Colonic mucosa (tissue), 4 donors: ENCODE measurements at regions not wholly inside any gene's neighbourhood (a gene's known extent, or its start where the extent isn't known, plus 50 kb on each side); places are given as distances from the start of the nearest gene placed in this dataset.

Experiments used
- DNase-seq: peaks from one replicate; pipeline ENCODE4 v3.0.0-alpha.2; 2020
- H3K27ac ChIP-seq: fragments of 200-600 bp; one replicate; pipeline ENCODE4 v1.8.0; 2021
- H3K27me3 ChIP-seq: fragments of 200-600 bp; one replicate; pipeline ENCODE4 v1.8.0; 2021
- H3K36me3 ChIP-seq: fragments of 200-600 bp; one replicate; pipeline ENCODE4 v1.8.0; 2021
- H3K4me1 ChIP-seq: fragments of 200-600 bp; one replicate; pipeline ENCODE4 v1.8.0; 2021; ENCODE audit warnings: mild to moderate bottlenecking
- H3K4me3 ChIP-seq: fragments of 200-600 bp; one replicate; pipeline ENCODE4 v1.8.0; 2021
- H3K9ac ChIP-seq, 2 donors: one replicate each; pipeline ENCODE4 v1.7.0; 2013; ENCODE audit warnings: control low read depth in 2 of 2, low read depth in 2 of 2, low read length in 2 of 2
- H3K9me3 ChIP-seq: fragments of 200-600 bp; one replicate; pipeline ENCODE4 v1.8.0; 2021
- intact Hi-C: fragments of 100-400 bp; cut with DNase I; formaldehyde crosslinking; loops from one replicate; pipeline ENCODE4 v1.14.1; 2022
- TF ChIP-seq, protein P1 (sequence below): fragments of 200-600 bp; IDR thresholded peaks from one replicate; pipeline ENCODE4 v1.8.0; 2022; ENCODE audit warnings: antibody characterized with exemption, mild to moderate bottlenecking
- donor health status: healthy.
- donor health status: DM: no; HTN: no; CAD: no.
- donor health status: DM: no; HTN: no; CAD: no.

DNA sequence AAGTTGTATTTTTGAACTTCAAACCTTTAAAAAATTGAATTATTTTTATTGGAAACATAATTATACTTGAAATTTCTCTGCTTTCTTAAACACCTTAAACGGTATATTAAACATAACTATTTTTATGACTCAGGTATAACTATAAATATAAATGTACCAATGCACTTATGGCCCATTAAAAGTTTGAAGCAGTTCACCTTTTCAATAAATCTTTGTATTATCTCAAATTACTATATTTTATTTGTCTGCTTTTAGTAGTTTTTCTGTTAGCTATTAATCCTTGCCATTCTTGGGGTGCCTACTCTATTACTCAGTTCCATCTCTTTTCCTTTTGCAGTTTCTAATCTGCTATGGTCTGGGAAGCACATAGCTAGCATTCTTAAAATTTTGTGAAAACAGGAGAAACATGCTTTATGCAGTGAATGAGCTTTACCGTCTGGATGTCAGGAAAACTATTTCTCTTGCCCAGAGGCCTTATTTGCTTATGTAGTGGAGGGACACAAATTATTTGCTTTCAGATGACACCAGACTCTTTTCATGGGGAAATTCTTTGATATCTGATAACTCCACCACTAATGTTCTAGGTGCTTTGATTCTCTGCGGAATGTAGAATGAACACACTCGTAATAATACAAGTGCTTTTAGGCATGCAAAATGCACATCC, 378.9 kb upstream of the CITED2 start:
- H3K4me1 ChIP-seq = no peaks in the 10 kb centered on the region
- no peak for DNase-seq
- TF ChIP-seq, protein P1, sequence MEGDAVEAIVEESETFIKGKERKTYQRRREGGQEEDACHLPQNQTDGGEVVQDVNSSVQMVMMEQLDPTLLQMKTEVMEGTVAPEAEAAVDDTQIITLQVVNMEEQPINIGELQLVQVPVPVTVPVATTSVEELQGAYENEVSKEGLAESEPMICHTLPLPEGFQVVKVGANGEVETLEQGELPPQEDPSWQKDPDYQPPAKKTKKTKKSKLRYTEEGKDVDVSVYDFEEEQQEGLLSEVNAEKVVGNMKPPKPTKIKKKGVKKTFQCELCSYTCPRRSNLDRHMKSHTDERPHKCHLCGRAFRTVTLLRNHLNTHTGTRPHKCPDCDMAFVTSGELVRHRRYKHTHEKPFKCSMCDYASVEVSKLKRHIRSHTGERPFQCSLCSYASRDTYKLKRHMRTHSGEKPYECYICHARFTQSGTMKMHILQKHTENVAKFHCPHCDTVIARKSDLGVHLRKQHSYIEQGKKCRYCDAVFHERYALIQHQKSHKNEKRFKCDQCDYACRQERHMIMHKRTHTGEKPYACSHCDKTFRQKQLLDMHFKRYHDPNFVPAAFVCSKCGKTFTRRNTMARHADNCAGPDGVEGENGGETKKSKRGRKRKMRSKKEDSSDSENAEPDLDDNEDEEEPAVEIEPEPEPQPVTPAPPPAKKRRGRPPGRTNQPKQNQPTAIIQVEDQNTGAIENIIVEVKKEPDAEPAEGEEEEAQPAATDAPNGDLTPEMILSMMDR = no peak
- no peaks in the 10 kb centered on the region for H3K27me3 ChIP-seq
- no peak overlapping the region for H3K4me3 ChIP-seq
- intact Hi-C loops = no loop called here
- H3K36me3 ChIP-seq = no peaks in the 10 kb centered on the region
- no peak overlapping the region for H3K9ac ChIP-seq
- H3K27ac ChIP-seq = no peak overlapping the region
- H3K9me3 ChIP-seq = no peaks in the 10 kb centered on the region

DNA sequence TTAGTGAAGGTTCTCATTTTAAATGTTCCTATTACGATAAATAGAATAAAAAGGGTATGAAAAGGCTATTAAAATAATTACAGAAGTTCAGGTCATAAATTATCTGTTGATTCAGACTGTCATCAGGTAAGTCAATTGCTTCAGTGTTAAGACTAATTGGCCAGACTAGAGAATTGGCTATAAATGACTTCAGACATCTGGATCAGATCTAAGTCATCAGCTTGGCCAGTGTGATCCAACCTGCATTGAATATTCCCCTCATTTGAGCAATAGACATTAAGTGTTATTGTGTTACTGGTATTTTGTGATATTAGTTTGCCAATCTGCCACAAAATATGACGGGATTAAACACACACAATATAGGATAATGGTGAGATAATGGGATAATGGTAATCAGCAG, 377.6 kb upstream of the CITED2 start:
- intact Hi-C loops = no loop called here
- DNase-seq = no peak
- H3K4me3 ChIP-seq = no peak overlapping the region

DNA sequence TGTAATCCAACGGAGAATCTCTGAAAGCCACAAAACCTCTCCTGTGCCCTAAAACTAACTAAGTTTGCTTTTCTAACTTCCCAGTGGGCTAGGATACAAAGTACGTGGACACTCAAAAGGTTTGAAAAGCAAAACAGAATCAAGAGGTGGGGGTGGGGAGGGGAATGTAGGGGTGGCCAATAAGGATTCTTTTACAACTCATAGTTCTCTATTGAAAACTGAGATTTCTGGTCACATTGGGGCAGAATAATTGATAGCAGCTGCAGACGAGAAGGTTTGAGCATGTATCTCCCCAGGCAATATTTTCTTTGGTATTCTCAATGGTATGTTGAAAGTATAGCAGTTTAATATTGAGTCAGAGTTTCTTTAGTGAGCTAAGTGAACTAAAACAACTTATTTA, 376.7 kb upstream of the CITED2 start:
- H3K27ac ChIP-seq = no peak overlapping the region
- H3K4me3 ChIP-seq = no peak overlapping the region
- H3K4me1 ChIP-seq = no peaks in the 10 kb centered on the region
- no peaks in the 10 kb centered on the region for H3K27me3 ChIP-seq
- TF ChIP-seq, protein P1 = no peak
- no peaks in the 10 kb centered on the region for H3K9me3 ChIP-seq
- DNase-seq = no peak
- no peak overlapping the region for H3K9ac ChIP-seq
- intact Hi-C loops = no loop called here
- H3K36me3 ChIP-seq = no peaks in the 10 kb centered on the region

More for the DNA sequence above, 377.6 kb upstream of the CITED2 start:
- Histone ChIP-seq H3K9me3 (no peaks in the 10 kb centered on the region), H3K4me1 (no peaks in the 10 kb centered on the region), H3K27ac (no peak overlapping the region), H3K36me3 (no peaks in the 10 kb centered on the region), H3K27me3 (no peaks in the 10 kb centered on the region), H3K9ac (no peak overlapping the region)
- TF ChIP-seq, protein P1 = no peak

DNA sequence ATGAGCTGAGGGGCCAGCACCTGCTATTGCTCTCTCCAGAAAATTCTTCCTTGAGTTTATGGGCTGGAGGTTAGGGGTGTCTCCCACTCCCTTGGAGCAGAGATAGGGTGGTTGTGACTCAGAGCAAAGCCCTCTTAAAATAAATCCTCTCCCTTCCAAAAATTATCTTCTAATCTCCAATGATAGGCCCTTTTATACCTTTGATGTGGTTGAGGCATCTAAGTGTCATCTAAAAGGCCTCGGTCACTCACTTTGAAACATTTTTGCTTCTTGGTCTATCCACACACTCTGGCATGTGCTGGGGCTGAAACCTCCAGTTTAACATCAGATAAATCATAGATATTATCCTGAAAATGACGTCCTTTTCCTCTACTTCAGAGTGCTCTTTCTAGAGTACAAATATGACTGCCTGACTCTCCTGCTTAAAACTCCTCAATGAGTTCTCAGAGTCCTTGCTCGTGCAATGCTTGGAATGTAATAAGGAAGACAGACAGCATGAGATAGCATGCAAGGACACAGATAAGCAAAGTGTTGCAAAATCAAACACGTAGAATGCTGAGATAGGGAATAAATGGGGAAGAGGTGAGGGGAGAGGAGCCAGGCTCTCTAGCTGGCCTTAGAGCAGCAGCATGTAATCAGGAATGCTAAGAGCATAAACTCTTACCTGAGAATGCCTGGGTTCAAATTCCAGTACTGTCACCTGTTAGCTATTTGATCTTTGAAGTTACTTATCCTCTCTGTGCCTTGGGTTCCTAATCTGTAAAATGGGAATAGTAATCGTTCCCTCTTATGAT, 374.1 kb upstream of the CITED2 start:
- intact Hi-C loops = no loop called here
- H3K9ac ChIP-seq = no peak overlapping the region
- H3K4me1 ChIP-seq = no peaks in the 10 kb centered on the region
- H3K36me3 ChIP-seq = no peaks in the 10 kb centered on the region
- no peak overlapping the region for H3K27ac ChIP-seq
- DNase-seq = no peak
- no peaks in the 10 kb centered on the region for H3K27me3 ChIP-seq
- no peak overlapping the region for H3K4me3 ChIP-seq
- no peaks in the 10 kb centered on the region for H3K9me3 ChIP-seq
- TF ChIP-seq, protein P1 = no peak

DNA sequence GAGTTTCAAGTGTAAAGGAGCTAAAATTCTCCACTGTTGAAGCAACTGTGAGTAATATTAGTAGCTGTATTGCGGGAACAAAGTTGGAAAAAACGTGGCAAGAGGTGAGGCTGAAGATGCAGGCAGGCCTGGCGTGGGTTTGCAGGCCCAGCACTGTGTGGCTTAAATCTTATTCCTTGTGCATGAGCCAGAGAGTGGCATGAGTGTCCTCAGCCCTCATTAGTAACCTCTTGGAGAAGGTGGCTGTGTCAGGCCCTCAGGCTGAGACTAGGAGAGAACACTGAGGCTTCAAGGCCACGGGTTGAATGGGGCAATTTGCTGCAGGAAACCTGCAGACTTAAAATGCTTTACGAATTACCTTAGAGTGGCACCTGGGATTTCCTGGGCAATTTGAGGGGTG, 372.7 kb upstream of the CITED2 start:
- intact Hi-C loops = no loop called here
- Histone ChIP-seq H3K9ac (no peak overlapping the region), H3K4me1 (no peaks in the 10 kb centered on the region), H3K9me3 (no peaks in the 10 kb centered on the region), H3K27me3 (no peaks in the 10 kb centered on the region), H3K4me3 (no peak overlapping the region), H3K27ac (no peak overlapping the region), H3K36me3 (no peaks in the 10 kb centered on the region)
- TF ChIP-seq, protein P1 = no peak
- DNase-seq = no peak
